ENCODE measurements at regions not wholly inside any gene's neighbourhood (a gene's known extent, or its start where the extent isn't known, plus 50 kb on each side); places are given as distances from the start of the nearest gene placed in this dataset.

GRCh38 chr10:117757086-117757720 lies 214.7 kb downstream of the EMX2 start:
- TF ChIP-seq GATAD2B (conservative IDR thresholded peaks at IDR 0.05; ENCODE audit: low read depth), result no peak
- TF ChIP-seq TARDBP (IDR thresholded peaks at IDR 0.05; ENCODE audit: borderline replicate concordance), result no peak
- no peak for TF ChIP-seq NKRF (conservative IDR thresholded peaks at IDR 0.05)
- no peak for TF ChIP-seq ZBTB33 (IDR thresholded peaks at IDR 0.05)
- TF ChIP-seq MTA3 (IDR thresholded peaks at IDR 0.05; ENCODE audit: borderline replicate concordance, low read length), result no peak
- no peak for TF ChIP-seq DPF2 (IDR thresholded peaks at IDR 0.05)
- TF ChIP-seq CEBPB (IDR thresholded peaks at IDR 0.05; ENCODE audit: borderline replicate concordance in 1 of 2, low read depth in 2 of 2, low read length in 2 of 2), result no peak
- TF ChIP-seq SMAD5 (IDR thresholded peaks at IDR 0.05; ENCODE audit: low read depth), result no peak
- no peak for TF ChIP-seq ZBTB11 (CRISPR knock-in tag; IDR thresholded peaks at IDR 0.05)
- no peak for TF ChIP-seq NFYB (IDR thresholded peaks at IDR 0.05; ENCODE audit: insufficient read depth, low read depth, low read length)
- TF ChIP-seq, protein P1, sequence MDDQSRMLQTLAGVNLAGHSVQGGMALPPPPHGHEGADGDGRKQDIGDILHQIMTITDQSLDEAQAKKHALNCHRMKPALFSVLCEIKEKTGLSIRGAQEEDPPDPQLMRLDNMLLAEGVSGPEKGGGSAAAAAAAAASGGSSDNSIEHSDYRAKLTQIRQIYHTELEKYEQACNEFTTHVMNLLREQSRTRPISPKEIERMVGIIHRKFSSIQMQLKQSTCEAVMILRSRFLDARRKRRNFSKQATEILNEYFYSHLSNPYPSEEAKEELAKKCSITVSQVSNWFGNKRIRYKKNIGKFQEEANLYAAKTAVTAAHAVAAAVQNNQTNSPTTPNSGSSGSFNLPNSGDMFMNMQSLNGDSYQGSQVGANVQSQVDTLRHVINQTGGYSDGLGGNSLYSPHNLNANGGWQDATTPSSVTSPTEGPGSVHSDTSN (IDR thresholded peaks at IDR 0.05; ENCODE audit: insufficient replicate concordance, low read depth, low read length), result no peak
- TF ChIP-seq NRF1 (conservative IDR thresholded peaks at IDR 0.05; ENCODE audit: low read depth, low read length), result no peak
- no peak for TF ChIP-seq HDAC2 (IDR thresholded peaks at IDR 0.05)
- no peak for TF ChIP-seq NFIC (IDR thresholded peaks at IDR 0.05; ENCODE audit: low read depth, low read length)
- TF ChIP-seq EP300 (IDR thresholded peaks at IDR 0.05; ENCODE audit: borderline replicate concordance in 1 of 2, control insufficient read depth in 1 of 2, low read depth in 2 of 2, low read length in 2 of 2), result no peak
- no peak for TF ChIP-seq ZNF207 (IDR thresholded peaks at IDR 0.05; ENCODE audit: borderline replicate concordance)
- Histone ChIP-seq H2AFZ (ENCODE audit: control insufficient read depth, low read depth, low read length) (no peak overlapping the region), H4K20me1 (ENCODE audit: control insufficient read depth, insufficient read depth) (no peaks in the 10 kb centered on the region), H3K9ac (ENCODE audit: control insufficient read depth, insufficient read depth, low read length) (no peak overlapping the region), H3K4me2 (ENCODE audit: control insufficient read depth, insufficient read depth) (no peak overlapping the region), H3K27me3 (replicated peaks in 1 of 2; ENCODE audit: control insufficient read depth in 2 of 2, insufficient read depth in 2 of 2, low read length in 1 of 2) (peaks cover 0 to 5% of the 10 kb centered on the region in 2 experiments; a peak in 2 of 4 replicates), H3K9me3 (replicated peaks; ENCODE audit: control insufficient read depth, insufficient read depth, low read length) (no peaks in the 10 kb centered on the region), H3K4me3 (no peak overlapping the region), H3K27ac (ENCODE audit: control insufficient read depth, insufficient read depth) (no peak overlapping the region), H3K4me1 (ENCODE audit: control insufficient read depth, insufficient read depth, low read length) (no peaks in the 10 kb centered on the region), H3K36me3 (ENCODE audit: control insufficient read depth in 2 of 2, insufficient read depth in 2 of 2, low read length in 1 of 2) (no peaks in the 10 kb centered on the region), H3K79me2 (ENCODE audit: control insufficient read depth, insufficient read depth, low read length) (no peaks in the 10 kb centered on the region)
- in situ Hi-C loops (cut with MboI) (no loop called here), intact Hi-C loops (cut with micrococcal nuclease; ENCODE audit: unreplicated experiment) (loop anchor here (5.0 kb wide), 1 partner anchor 260 kb away; no protein-coding TSS in a partner anchor)
- no TSS peak for BruUV-seq (replicated peaks)
- no peak for DNase-seq (ENCODE audit: low read depth, low spot score)
- ChIA-PET POLR2A (no interaction called here), RAD21 (ENCODE audit: unreplicated experiment) (no interaction called here), SMC1A (ENCODE audit: uncharacterized antibody, unreplicated experiment) (interaction anchor here (1.2 to 2.2 kb wide), 3 partner anchors 219 to 344 kb away, joined by 3 to 5 read pairs (median 3); no protein-coding TSS in a partner anchor), CTCF (interaction anchor here (1.2 to 2.0 kb wide), 5 partner anchors 15 to 372 kb away, joined by 3 to 7 read pairs (median 3); no protein-coding TSS in a partner anchor)
- WGBS (ENCODE audit: insufficient coverage, insufficient replicate concordance, low lambda C conversion rate, missing lambda C conversion rate), result 16% methylated on average over 9 of the region's 9 CpGs
- no peak for FAIRE-seq
- no peak for ATAC-seq

Data from GM12878 (cell line).